ENCODE measurements at regions not wholly inside any gene's neighbourhood (a gene's known extent, or its start where the extent isn't known, plus 50 kb on each side); places are given as distances from the start of the nearest gene placed in this dataset.

- no TSS peak for BruUV-seq (replicated peaks)
- H3K4me3 ChIP-seq: no peak overlapping the region
- no peak overlapping the region for H3K4me2 ChIP-seq
- no peak for DNase-seq
- no peaks in the 10 kb centered on the region for H3K4me1 ChIP-seq (replicated peaks; ENCODE audit: insufficient read depth)
- no peaks in the 10 kb centered on the region for H3F3A ChIP-seq (ENCODE audit: insufficient read depth, low read depth)
- no peaks in the 10 kb centered on the region for H3K9me2 ChIP-seq (ENCODE audit: insufficient read depth)
- TF ChIP-seq EZH2 (IDR thresholded peaks at IDR 0.05; ENCODE audit: low read depth) (no peak), CTCF (conservative IDR thresholded peaks at IDR 0.05) (no peak)
- no peaks in the 10 kb centered on the region for H3K36me3 ChIP-seq (ENCODE audit: low read depth)
- no peak overlapping the region for H2AFZ ChIP-seq
- ChIA-PET POLR2A (ENCODE audit: unreplicated experiment) (no interaction called here), CTCF (no interaction called here)
- no peaks in the 10 kb centered on the region for H4K20me1 ChIP-seq (ENCODE audit: insufficient read depth)
- H3K79me2 ChIP-seq (ENCODE audit: low read depth): no peaks in the 10 kb centered on the region
- no peak overlapping the region for H3K27ac ChIP-seq
- intact Hi-C loops (cut with micrococcal nuclease; ENCODE audit: unreplicated experiment): no loop called here
- peaks cover 5% of the 10 kb centered on the region; the same call in 1 of the 2 replicates for H3K9me3 ChIP-seq (ENCODE audit: insufficient read depth, low read depth)
- no peaks in the 10 kb centered on the region for H3K27me3 ChIP-seq (ENCODE audit: insufficient read depth, low read depth)
Observed at GRCh38 chr3:188026191-188026968, 127.6 kb upstream of the LPP start.

- BruUV-seq (replicated peaks): no TSS peak
- Histone ChIP-seq H3K4me2 (no peak overlapping the region), H3K9me3 (ENCODE audit: insufficient read depth, low read depth) (peaks cover 3% of the 10 kb centered on the region; the same call in 1 of the 2 replicates), H4K20me1 (ENCODE audit: insufficient read depth) (no peaks in the 10 kb centered on the region), H2AFZ (no peak overlapping the region), H3F3A (ENCODE audit: insufficient read depth, low read depth) (peaks cover 5% of the 10 kb centered on the region; the same call in 1 of the 2 replicates), H3K36me3 (ENCODE audit: low read depth) (no peaks in the 10 kb centered on the region), H3K9me2 (ENCODE audit: insufficient read depth) (no peaks in the 10 kb centered on the region), H3K79me2 (ENCODE audit: low read depth) (no peaks in the 10 kb centered on the region), H3K4me1 (replicated peaks; ENCODE audit: insufficient read depth) (peaks cover 7% of the 10 kb centered on the region), H3K27me3 (ENCODE audit: insufficient read depth, low read depth) (no peaks in the 10 kb centered on the region), H3K27ac (no peak overlapping the region), H3K4me3 (no peak overlapping the region)
- CTCF ChIA-PET: no interaction called here
- DNase-seq: no peak
- POLR2A ChIA-PET (ENCODE audit: unreplicated experiment): no interaction called here
- intact Hi-C loops (cut with micrococcal nuclease; ENCODE audit: unreplicated experiment): loop anchor here (10.0 kb wide), 1 partner anchor 404 kb away; no protein-coding TSS in a partner anchor
- no peak for TF ChIP-seq EZH2 (IDR thresholded peaks at IDR 0.05; ENCODE audit: low read depth)
- no peak for TF ChIP-seq CTCF (conservative IDR thresholded peaks at IDR 0.05)
Observed at GRCh38 chr3:188031121-188031520, 122.8 kb upstream of the LPP start.

GRCh38 chr3:188034989-188035388 is 119.0 kb upstream of the LPP start:
- no peaks in the 10 kb centered on the region for H3K36me3 ChIP-seq (ENCODE audit: low read depth)
- POLR2A ChIA-PET (ENCODE audit: unreplicated experiment): interaction anchor here (0.7 kb wide), 1 partner anchor 340 kb away, joined by 8 read pairs; no protein-coding TSS in a partner anchor
- no peak overlapping the region for H3K4me2 ChIP-seq
- no peaks in the 10 kb centered on the region for H4K20me1 ChIP-seq (ENCODE audit: insufficient read depth)
- peaks cover 25% of the 10 kb centered on the region for H3F3A ChIP-seq (ENCODE audit: insufficient read depth, low read depth)
- H3K79me2 ChIP-seq (ENCODE audit: low read depth): no peaks in the 10 kb centered on the region
- no peaks in the 10 kb centered on the region for H3K27me3 ChIP-seq (ENCODE audit: insufficient read depth, low read depth)
- TF ChIP-seq CTCF (conservative IDR thresholded peaks at IDR 0.05): no peak
- TF ChIP-seq EZH2 (IDR thresholded peaks at IDR 0.05; ENCODE audit: low read depth): no peak
- peaks cover 34% of the 10 kb centered on the region for H3K4me1 ChIP-seq (replicated peaks; ENCODE audit: insufficient read depth)
- BruUV-seq (replicated peaks): no TSS peak
- intact Hi-C loops (cut with micrococcal nuclease; ENCODE audit: unreplicated experiment): loop anchor here (5.0 to 10.0 kb wide), 3 partner anchors 93 to 400 kb away; no protein-coding TSS in a partner anchor
- H3K9me2 ChIP-seq (ENCODE audit: insufficient read depth): no peaks in the 10 kb centered on the region
- H2AFZ ChIP-seq: no peak overlapping the region
- CTCF ChIA-PET: no interaction called here
- no peak overlapping the region for H3K4me3 ChIP-seq
- H3K27ac ChIP-seq: no peak overlapping the region
- H3K9me3 ChIP-seq (ENCODE audit: insufficient read depth, low read depth): peaks cover 3% of the 10 kb centered on the region; the same call in 1 of the 2 replicates
- DNase-seq: no peak

All from PC-9 (cell line).